GM12878 (cell line): ENCODE measurements at regions not wholly inside any gene's neighbourhood (a gene's known extent, or its start where the extent isn't known, plus 50 kb on each side); places are given as distances from the start of the nearest gene placed in this dataset.

Experiments used
- ATAC-seq: fragments of 200-7000 bp; cut with Tn5 transposase; 3 replicates; pipeline ENCODE4 v1.9.1; 2020; ENCODE audit warnings: mild to moderate bottlenecking, moderate library complexity
- BruUV-seq: library from RNA; stranded (reverse); fragments of 400-500 nt; replicated peaks from 2 replicates; lab custom pipeline; 2021; lab: Mats Ljungman, UMichigan
- CTCF ChIA-PET: fragments of 300-600 bp; sonication (Branson Sonifier 250); formaldehyde crosslinking; extraction: SDS; loops from one replicate; lab custom pipeline; 2021; ENCODE audit warnings: inconsistent platforms; lab: Yijun Ruan, JAX
- POLR2A ChIA-PET: fragments of 350-600 bp; formaldehyde crosslinking; extraction: SDS; loops from one replicate; lab custom pipeline; 2021; ENCODE audit warnings: inconsistent platforms; lab: Charles Lee
- RAD21 ChIA-PET: fragments of 300-600 bp; sonication (Branson Sonifier 250); formaldehyde crosslinking; loops from one replicate; lab custom pipeline; 2023; ENCODE audit warnings: antibody characterized with exemption; ENCODE audit not compliant: unreplicated experiment; lab: Charles Lee
- SMC1A ChIA-PET: fragments of 300-600 bp; sonication (Branson Sonifier 250); formaldehyde crosslinking; loops from one replicate; lab custom pipeline; 2023; ENCODE audit not compliant: unreplicated experiment, uncharacterized antibody; lab: Charles Lee
- DNase-seq: peaks from one replicate; pipeline ENCODE4 v3.0.0-alpha.2; 2011; ENCODE audit warnings: low read depth, low spot score
- FAIRE-seq: peaks from 3 replicates; lab custom pipeline; 2011; peaks lifted over from hg19 to GRCh38; lab: Jason Lieb, UNC
- H2AFZ ChIP-seq: 2 replicates; pipeline ENCODE4 v1.6.0; 2011; ENCODE audit warnings: low read depth, low read length, control low read depth; ENCODE audit not compliant: control insufficient read depth
- H3K27ac ChIP-seq: 2 replicates; pipeline ENCODE4 v1.5.1; 2011; ENCODE audit warnings: control low read depth; ENCODE audit not compliant: control insufficient read depth, insufficient read depth
- H3K27me3 ChIP-seq, 2 experiments: replicated peaks in 1 of 2; 2 replicates each; pipeline versions ENCODE4 v1.6.0 to v1.6.1; 2011; ENCODE audit warnings: low read length in 1 of 2; ENCODE audit not compliant: control insufficient read depth in 2 of 2, insufficient read depth in 2 of 2
- H3K36me3 ChIP-seq, 2 experiments: 2 replicates each; pipeline ENCODE4 v1.5.1; 2011; ENCODE audit warnings: low read length in 1 of 2; ENCODE audit not compliant: control insufficient read depth in 2 of 2, insufficient read depth in 2 of 2
- H3K4me1 ChIP-seq: 2 replicates; pipeline ENCODE4 v1.6.1; 2011; ENCODE audit warnings: mild to moderate bottlenecking, low read length, moderate library complexity, mixed read lengths; ENCODE audit not compliant: control insufficient read depth, insufficient read depth
- H3K4me2 ChIP-seq: 2 replicates; pipeline ENCODE4 v1.6.0; 2011; ENCODE audit warnings: control low read depth; ENCODE audit not compliant: control insufficient read depth, insufficient read depth
- H3K4me3 ChIP-seq: fragments of 200-600 bp; sonication (generic); 2 replicates; pipeline ENCODE4 v1.5.1; 2016
- H3K79me2 ChIP-seq: 2 replicates; pipeline ENCODE4 v1.6.0; 2011; ENCODE audit warnings: low read length; ENCODE audit not compliant: control insufficient read depth, insufficient read depth
- H3K9ac ChIP-seq: 2 replicates; pipeline ENCODE4 v1.8.0; 2011; ENCODE audit warnings: low read length, control low read depth, mixed read lengths; ENCODE audit not compliant: control insufficient read depth, insufficient read depth
- H3K9me3 ChIP-seq: replicated peaks from 3 replicates; pipeline ENCODE4 v1.5.1; 2011; ENCODE audit warnings: mild to moderate bottlenecking, low read length; ENCODE audit not compliant: control insufficient read depth, insufficient read depth
- H4K20me1 ChIP-seq: 2 replicates; pipeline ENCODE4 v1.6.0; 2011; ENCODE audit not compliant: control insufficient read depth, insufficient read depth
- CBFB ChIP-seq: IDR thresholded peaks from 2 replicates; pipeline ENCODE4 v1.6.1; 2016; ENCODE audit warnings: antibody characterized with exemption, low read depth
- CUX1 ChIP-seq: IDR thresholded peaks from 2 replicates; pipeline ENCODE4 v1.6.1; 2012; ENCODE audit warnings: improper control_type of control experiment, low read depth, low read length; ENCODE audit not compliant: insufficient replicate concordance
- FOXK2 ChIP-seq: fragments of 450-650 bp; IDR thresholded peaks from 2 replicates; pipeline ENCODE4 v1.6.1; 2017; ENCODE audit warnings: mild to moderate bottlenecking, moderate library complexity
- HDGF ChIP-seq: fragments of 450-650 bp; IDR thresholded peaks from 2 replicates; pipeline ENCODE4 v1.6.1; 2016; ENCODE audit warnings: antibody characterized with exemption
- KLF5 ChIP-seq: fragments of 450-650 bp; IDR thresholded peaks from 2 replicates; pipeline ENCODE4 v1.6.1; 2014; ENCODE audit warnings: mild to moderate bottlenecking; ENCODE audit not compliant: partially characterized antibody
- NBN ChIP-seq: fragments of 450-650 bp; IDR thresholded peaks from 2 replicates; pipeline ENCODE4 v1.6.1; 2016
- NFYA ChIP-seq: IDR thresholded peaks from 2 replicates; pipeline ENCODE4 v1.6.1; 2011; ENCODE audit warnings: low read depth, mild to moderate bottlenecking, low read length, improper control_type of control experiment, borderline replicate concordance
- PAX5 ChIP-seq: IDR thresholded peaks from 2 replicates; pipeline ENCODE4 v1.6.1; 2011; ENCODE audit warnings: low read depth, low read length, borderline replicate concordance
- PBX3 ChIP-seq: IDR thresholded peaks from 2 replicates; pipeline ENCODE4 v1.6.1; 2011; ENCODE audit warnings: mild to moderate bottlenecking, low read depth, low read length, moderate library complexity; ENCODE audit not compliant: insufficient replicate concordance
- PML ChIP-seq: IDR thresholded peaks from 2 replicates; pipeline ENCODE4 v1.6.1; 2012; ENCODE audit warnings: low read length, inconsistent platforms
- RUNX3 ChIP-seq: IDR thresholded peaks from 2 replicates; pipeline ENCODE4 v1.6.1; 2012; ENCODE audit warnings: low read length, inconsistent platforms
- TARDBP ChIP-seq: IDR thresholded peaks from 2 replicates; pipeline ENCODE4 v1.6.1; 2016; ENCODE audit warnings: borderline replicate concordance
- WRNIP1 ChIP-seq: IDR thresholded peaks from 2 replicates; pipeline ENCODE4 v1.6.1; 2011; ENCODE audit warnings: low read depth, low read length, improper control_type of control experiment, borderline replicate concordance
- WGBS: methylation state at CpG from one replicate; pipeline ENCODE4 v1.1.6; 2016; ENCODE audit warnings: low lambda C conversion rate; ENCODE audit not compliant: insufficient replicate concordance, insufficient coverage; ENCODE audit errors: missing lambda C conversion rate; 5-methylcytosine and 5-hydroxymethylcytosine counted together
- in situ Hi-C: fragments of 300-500 bp; cut with MboI; formaldehyde crosslinking; loops from 9 replicates; pipeline ENCODE4 v1.14.3; 2018; ENCODE audit warnings: mixed read lengths
- intact Hi-C: fragments of 100-400 bp; cut with micrococcal nuclease; formaldehyde crosslinking; loops from one replicate; pipeline ENCODE4 v1.14.2; 2022; ENCODE audit not compliant: unreplicated experiment
- TF ChIP-seq, protein P1 (sequence below): fragments of 150-350 bp; IDR thresholded peaks from 2 replicates; pipeline ENCODE4 v1.6.1; 2014; ENCODE audit warnings: mild to moderate bottlenecking, low read depth, low read length
- TF ChIP-seq, protein P2 (sequence below): IDR thresholded peaks from 2 replicates; pipeline ENCODE4 v1.6.1; 2012; ENCODE audit warnings: low read depth, low read length, improper control_type of control experiment

- no peak for TF ChIP-seq CUX1
- TF ChIP-seq FOXK2, result no peak
Observed at GRCh38 chr11:42589286-42589685, 722.5 kb upstream of the API5 start (continued).

GRCh38 chr11:42591841-42592240 lies 720.0 kb upstream of the API5 start:
- no peak overlapping the region for H3K9ac ChIP-seq
- H3K4me3 ChIP-seq, result no peak overlapping the region
- H3K36me3 ChIP-seq, result no peaks in the 10 kb centered on the region
- ChIA-PET RAD21 (no interaction called here), SMC1A (no interaction called here), CTCF (interaction anchor here (0.6 to 1.1 kb wide), 2 partner anchors 16 to 191 kb away, joined by 3 read pairs; no protein-coding TSS in a partner anchor)
- H3K4me1 ChIP-seq, result no peaks in the 10 kb centered on the region
- BruUV-seq, result no TSS peak
- FAIRE-seq, result no peak
- no peaks in the 10 kb centered on the region for H3K79me2 ChIP-seq
- intact Hi-C loops (no loop called here), in situ Hi-C loops (no loop called here)
- WGBS, result 36% methylated on average over 2 of the region's 2 CpGs
- no peak overlapping the region for H2AFZ ChIP-seq
- H3K27ac ChIP-seq, result no peak overlapping the region
- TF ChIP-seq HDGF (no peak), PAX5 (no peak), WRNIP1 (no peak), CBFB (no peak), FOXK2 (no peak), NFYA (no peak), PML (no peak), TARDBP (no peak), KLF5 (no peak), NBN (no peak), PBX3 (no peak), RUNX3 (no peak)
- TF ChIP-seq, protein P1, sequence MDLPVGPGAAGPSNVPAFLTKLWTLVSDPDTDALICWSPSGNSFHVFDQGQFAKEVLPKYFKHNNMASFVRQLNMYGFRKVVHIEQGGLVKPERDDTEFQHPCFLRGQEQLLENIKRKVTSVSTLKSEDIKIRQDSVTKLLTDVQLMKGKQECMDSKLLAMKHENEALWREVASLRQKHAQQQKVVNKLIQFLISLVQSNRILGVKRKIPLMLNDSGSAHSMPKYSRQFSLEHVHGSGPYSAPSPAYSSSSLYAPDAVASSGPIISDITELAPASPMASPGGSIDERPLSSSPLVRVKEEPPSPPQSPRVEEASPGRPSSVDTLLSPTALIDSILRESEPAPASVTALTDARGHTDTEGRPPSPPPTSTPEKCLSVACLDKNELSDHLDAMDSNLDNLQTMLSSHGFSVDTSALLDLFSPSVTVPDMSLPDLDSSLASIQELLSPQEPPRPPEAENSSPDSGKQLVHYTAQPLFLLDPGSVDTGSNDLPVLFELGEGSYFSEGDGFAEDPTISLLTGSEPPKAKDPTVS, result no peak
- TF ChIP-seq, protein P2, sequence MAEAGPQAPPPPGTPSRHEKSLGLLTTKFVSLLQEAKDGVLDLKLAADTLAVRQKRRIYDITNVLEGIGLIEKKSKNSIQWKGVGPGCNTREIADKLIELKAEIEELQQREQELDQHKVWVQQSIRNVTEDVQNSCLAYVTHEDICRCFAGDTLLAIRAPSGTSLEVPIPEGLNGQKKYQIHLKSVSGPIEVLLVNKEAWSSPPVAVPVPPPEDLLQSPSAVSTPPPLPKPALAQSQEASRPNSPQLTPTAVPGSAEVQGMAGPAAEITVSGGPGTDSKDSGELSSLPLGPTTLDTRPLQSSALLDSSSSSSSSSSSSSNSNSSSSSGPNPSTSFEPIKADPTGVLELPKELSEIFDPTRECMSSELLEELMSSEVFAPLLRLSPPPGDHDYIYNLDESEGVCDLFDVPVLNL, result no peak
- TF ChIP-seq, all 136 proteins: peak for 0
- DNase-seq (no peak), ATAC-seq (no peak)
- Histone ChIP-seq H3K27me3 (no peaks in the 10 kb centered on the region; a peak in 1 of 4 replicates), H3K4me2 (no peak overlapping the region), H4K20me1 (no peaks in the 10 kb centered on the region), H3K9me3 (no peaks in the 10 kb centered on the region)
- POLR2A ChIA-PET, result no interaction called here
